ENCODE measurements at regions not wholly inside any gene's neighbourhood (a gene's known extent, or its start where the extent isn't known, plus 50 kb on each side); places are given as distances from the start of the nearest gene placed in this dataset.

GRCh38 chr10:25101461-25102146, 73.2 kb upstream of the GPR158 start:
- no peak for TF ChIP-seq CTCF (IDR thresholded peaks at IDR 0.05; ENCODE audit: low read depth, low read length)
- no peak for TF ChIP-seq POLR2A (IDR thresholded peaks at IDR 0.05; ENCODE audit: extremely low read depth, insufficient read length)
- no peak for TF ChIP-seq MYC (IDR thresholded peaks at IDR 0.05; ENCODE audit: low read depth, low read length)
